Mesenchymal stem cell (in vitro differentiated cells and primary cell): ENCODE measurements at regions not wholly inside any gene's neighbourhood (a gene's known extent, or its start where the extent isn't known, plus 50 kb on each side); places are given as distances from the start of the nearest gene placed in this dataset.
A peak's percentile ranks its signal among the peaks of the same experiment; 100 is the strongest.

ENCODE experiments used
- DNase-seq: peaks from one replicate; pipeline ENCODE4 v3.0.0-alpha.2; 2013
- H2AFZ ChIP-seq: one replicate; pipeline ENCODE4 v1.6.1; 2013; ENCODE audit warnings: low read depth, mild to moderate bottlenecking, control low read depth, inconsistent platforms, low read length, moderate library complexity
- H2AK5ac ChIP-seq: 2 replicates; pipeline ENCODE4 v1.6.1; 2013; ENCODE audit warnings: low read length, moderate library complexity, mild to moderate bottlenecking, inconsistent platforms; ENCODE audit not compliant: severe bottlenecking
- H2BK120ac ChIP-seq: one replicate; pipeline ENCODE4 v1.6.1; 2013; ENCODE audit warnings: low read depth, mild to moderate bottlenecking, inconsistent platforms, low read length, moderate library complexity
- H2BK12ac ChIP-seq, 2 experiments: one replicate each; pipeline ENCODE4 v1.6.1; 2013; ENCODE audit warnings: inconsistent platforms in 2 of 2, low read length in 2 of 2, mild to moderate bottlenecking in 2 of 2, moderate library complexity in 2 of 2, control low read depth in 1 of 2
- H2BK15ac ChIP-seq: one replicate; pipeline ENCODE4 v1.6.1; 2013; ENCODE audit warnings: mild to moderate bottlenecking, low read depth, inconsistent platforms; ENCODE audit not compliant: poor library complexity, severe bottlenecking
- H2BK5ac ChIP-seq: 2 replicates; pipeline ENCODE4 v1.6.1; 2013; ENCODE audit warnings: low read depth, mild to moderate bottlenecking, low read length, control low read depth, inconsistent platforms; ENCODE audit not compliant: poor library complexity, severe bottlenecking
- H3K14ac ChIP-seq, 2 experiments: one replicate each; pipeline ENCODE4 v1.6.1; 2013; ENCODE audit warnings: inconsistent platforms in 2 of 2, low read length in 2 of 2, control low read depth in 1 of 2, mild to moderate bottlenecking in 1 of 2, moderate library complexity in 1 of 2
- H3K18ac ChIP-seq, 2 experiments: one replicate each; pipeline ENCODE4 v1.6.1; 2013; ENCODE audit warnings: inconsistent platforms in 2 of 2, low read length in 2 of 2, control low read depth in 1 of 2, low read depth in 1 of 2, mild to moderate bottlenecking in 1 of 2
- H3K23ac ChIP-seq, 2 experiments: one replicate each; pipeline ENCODE4 v1.6.1; 2013; ENCODE audit warnings: inconsistent platforms in 2 of 2, low read length in 2 of 2, mild to moderate bottlenecking in 2 of 2, moderate library complexity in 2 of 2, control low read depth in 1 of 2
- H3K27ac ChIP-seq: 2 replicates; pipeline ENCODE4 v1.5.1; 2013; ENCODE audit warnings: mild to moderate bottlenecking, moderate library complexity, low read length, control low read depth, inconsistent platforms; ENCODE audit not compliant: poor library complexity, severe bottlenecking
- H3K27me3 ChIP-seq, 2 experiments: 2 replicates each; pipeline versions ENCODE4 v1.6.1 to v1.7.0; 2013; ENCODE audit warnings: low read length in 2 of 2, mild to moderate bottlenecking in 2 of 2, moderate library complexity in 2 of 2, control low read depth in 1 of 2, inconsistent platforms in 1 of 2; ENCODE audit not compliant: control insufficient read depth in 1 of 2, insufficient read depth in 1 of 2
- H3K36me3 ChIP-seq, 2 experiments: 2 replicates each; pipeline versions ENCODE4 v1.6.1 to v1.7.0; 2013; ENCODE audit warnings: low read length in 2 of 2, control low read depth in 1 of 2, inconsistent platforms in 1 of 2, low read depth in 1 of 2, mild to moderate bottlenecking in 1 of 2; ENCODE audit not compliant: insufficient read depth in 2 of 2, control insufficient read depth in 1 of 2
- H3K4ac ChIP-seq, 2 experiments: one replicate each; pipeline ENCODE4 v1.6.1; 2013; ENCODE audit warnings: inconsistent platforms in 2 of 2, low read length in 2 of 2, mild to moderate bottlenecking in 2 of 2, moderate library complexity in 2 of 2, control low read depth in 1 of 2, low read depth in 1 of 2
- H3K4me1 ChIP-seq: 2 replicates; pipeline ENCODE4 v1.6.1; 2013; ENCODE audit warnings: low read depth, low read length, control low read depth; ENCODE audit not compliant: control insufficient read depth, insufficient read depth
- H3K4me2 ChIP-seq: 2 replicates; pipeline ENCODE4 v1.6.1; 2013; ENCODE audit warnings: low read length, mild to moderate bottlenecking, inconsistent platforms; ENCODE audit not compliant: poor library complexity, severe bottlenecking
- H3K4me3 ChIP-seq, 2 experiments: 2 replicates each; pipeline versions ENCODE4 v1.5.1 to v1.7.0; 2013; ENCODE audit warnings: low read length in 2 of 2, mild to moderate bottlenecking in 2 of 2, control low read depth in 1 of 2, low read depth in 1 of 2; ENCODE audit not compliant: insufficient read depth in 1 of 2
- H3K79me1 ChIP-seq: replicated peaks from 2 replicates; pipeline ENCODE4 v1.6.1; 2013; ENCODE audit warnings: mild to moderate bottlenecking, control low read depth, low read length, inconsistent platforms; ENCODE audit not compliant: poor library complexity, severe bottlenecking
- H3K9ac ChIP-seq: 2 replicates; pipeline ENCODE4 v1.7.0; 2013; ENCODE audit warnings: mild to moderate bottlenecking, low read length, moderate library complexity
- H3K9me3 ChIP-seq: 2 replicates; pipeline ENCODE4 v1.7.0; 2013; ENCODE audit warnings: mild to moderate bottlenecking, low read length; ENCODE audit not compliant: control insufficient read depth
- H4K8ac ChIP-seq: one replicate; pipeline ENCODE4 v1.6.1; 2013; ENCODE audit warnings: inconsistent platforms, mild to moderate bottlenecking, low read length, moderate library complexity
- H4K91ac ChIP-seq: one replicate; pipeline ENCODE4 v1.6.1; 2013; ENCODE audit warnings: mild to moderate bottlenecking, low read length, inconsistent platforms
- WGBS: methylation state at CpG from one replicate; pipeline ENCODE4 v1.1.7; 2013; ENCODE audit warnings: mixed read lengths; 5-methylcytosine and 5-hydroxymethylcytosine counted together

DNA sequence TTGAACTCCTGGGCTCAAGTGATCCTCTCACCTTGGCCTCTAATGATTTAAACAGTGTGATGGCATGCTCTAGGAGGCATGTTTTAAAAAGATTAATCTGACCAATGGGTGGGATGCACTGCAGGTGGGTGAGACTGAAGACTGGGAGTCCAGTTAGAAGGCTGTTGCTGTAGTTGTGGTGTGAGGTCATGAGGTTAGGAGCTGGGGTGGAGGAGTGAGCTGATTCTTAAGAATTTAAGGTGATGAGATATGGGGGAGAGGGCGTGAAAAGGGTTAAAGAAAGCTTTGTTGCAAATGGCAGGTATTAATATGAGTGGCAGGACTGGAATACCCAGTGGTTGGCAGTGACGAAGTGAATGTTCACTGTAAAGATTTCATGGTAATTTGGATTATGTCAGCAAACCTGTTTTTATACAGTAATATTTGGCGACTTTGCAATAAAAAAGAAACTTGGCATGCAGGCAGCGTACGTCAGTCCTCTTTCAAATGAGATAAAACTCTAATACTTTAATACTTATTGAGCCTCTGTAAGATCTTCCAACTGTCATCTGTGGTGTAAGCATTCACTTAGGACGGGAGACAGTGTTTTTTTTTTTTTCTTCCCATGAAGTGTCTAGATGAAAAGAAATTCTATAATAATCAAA, 72.8 kb upstream of the MTPN start:
- H3K23ac ChIP-seq, result no peak overlapping the region
- no peak overlapping the region for H2AK5ac ChIP-seq
- no peak overlapping the region for H3K27ac ChIP-seq

DNA sequence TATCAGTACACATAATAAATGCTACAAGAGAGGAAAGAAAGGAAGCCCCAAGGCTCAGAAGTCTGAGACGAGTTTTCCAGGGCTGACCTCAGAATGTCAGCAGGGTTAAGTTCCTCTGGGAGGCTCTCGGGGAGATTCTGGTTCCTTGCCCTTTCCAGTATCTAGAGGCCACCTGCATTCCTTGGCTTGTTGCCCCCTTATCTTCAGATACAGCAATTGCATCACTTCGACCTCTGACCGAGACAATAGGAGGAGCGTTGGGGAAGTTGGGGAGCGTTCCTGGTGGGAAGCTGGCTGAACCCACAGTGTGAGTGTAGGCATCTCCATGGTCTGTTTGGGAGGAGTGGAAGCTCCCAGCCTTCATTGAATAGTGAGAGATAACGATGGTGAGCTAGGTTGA, 72.0 kb upstream of the MTPN start:
- Histone ChIP-seq H2BK120ac (no peak overlapping the region), H3K23ac (no peak overlapping the region), H4K91ac (peak overlapping the region; percentile 1), H2BK12ac (no peak overlapping the region), H3K9me3 (peaks cover 3% of the 10 kb centered on the region), H3K4me2 (no peak overlapping the region), H3K36me3 (no peaks in the 10 kb centered on the region), H3K4ac (no peak overlapping the region), H2BK5ac (no peak overlapping the region), H3K4me3 (no peak overlapping the region), H2AFZ (no peak overlapping the region), H3K79me1 (no peaks in the 10 kb centered on the region), H4K8ac (no peak overlapping the region), H3K27me3 (no peaks in the 10 kb centered on the region), H2BK15ac (no peak overlapping the region), H3K9ac (no peak overlapping the region), H3K14ac (no peak overlapping the region), H3K18ac (no peak overlapping the region), H2AK5ac (no peak overlapping the region), H3K27ac (no peak overlapping the region), H3K4me1 (no peaks in the 10 kb centered on the region)
- 87% methylated on average over 6 of the region's 7 CpGs for WGBS
- no peak for DNase-seq

More for the DNA sequence above, 72.8 kb upstream of the MTPN start:
- no peak overlapping the region for H4K91ac ChIP-seq
- H4K8ac ChIP-seq, result no peak overlapping the region
- H3K4me3 ChIP-seq, result no peak overlapping the region
- H3K9me3 ChIP-seq, result peaks cover 3% of the 10 kb centered on the region
- H2BK12ac ChIP-seq, result no peak overlapping the region
- no peak overlapping the region for H3K18ac ChIP-seq
- no peaks in the 10 kb centered on the region for H3K27me3 ChIP-seq
- H2AFZ ChIP-seq, result no peak overlapping the region
- H2BK15ac ChIP-seq, result no peak overlapping the region
- H2BK120ac ChIP-seq, result no peak overlapping the region
- no peaks in the 10 kb centered on the region for H3K79me1 ChIP-seq
- no peak overlapping the region for H3K9ac ChIP-seq
- no peak overlapping the region for H3K4me2 ChIP-seq
- no peaks in the 10 kb centered on the region for H3K4me1 ChIP-seq
- no peak overlapping the region for H3K14ac ChIP-seq
- no peak overlapping the region for H2BK5ac ChIP-seq
- H3K4ac ChIP-seq, result no peak overlapping the region
- H3K36me3 ChIP-seq, result no peaks in the 10 kb centered on the region
- WGBS, result 76% methylated on average over 3 of the region's 6 CpGs
- DNase-seq, result no peak

DNA sequence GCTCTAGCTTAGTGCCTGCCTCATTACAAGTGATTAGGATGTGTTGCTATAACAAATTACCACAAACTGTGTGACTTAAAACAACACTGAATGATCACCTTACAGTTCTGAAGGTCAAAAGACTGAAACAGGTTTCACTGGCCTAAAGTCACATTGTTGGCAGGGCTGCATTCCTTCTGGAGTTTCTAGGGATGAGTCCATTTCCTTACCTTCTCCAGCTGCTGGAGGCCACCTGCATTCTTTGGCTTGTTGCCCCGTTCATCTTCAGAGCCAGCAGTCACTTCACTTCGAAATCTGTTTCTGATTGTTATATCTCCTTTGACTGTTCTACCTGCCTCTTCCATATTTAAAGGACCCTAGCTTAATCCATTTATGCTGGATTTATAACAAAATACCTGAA, 69.4 kb upstream of the MTPN start:
- no peak overlapping the region for H2BK12ac ChIP-seq
- H3K9ac ChIP-seq, result no peak overlapping the region
- no peak overlapping the region for H3K4me2 ChIP-seq
- no peak overlapping the region for H4K91ac ChIP-seq
- no peak overlapping the region for H3K4ac ChIP-seq
- H2BK5ac ChIP-seq, result no peak overlapping the region
- peaks cover 3% of the 10 kb centered on the region for H3K9me3 ChIP-seq
- no peaks in the 10 kb centered on the region for H3K27me3 ChIP-seq
- H2BK15ac ChIP-seq, result no peak overlapping the region
- H3K18ac ChIP-seq, result no peak overlapping the region
- DNase-seq, result no peak
- H2AK5ac ChIP-seq, result no peak overlapping the region
- H3K23ac ChIP-seq, result no peak overlapping the region
- H3K27ac ChIP-seq, result no peak overlapping the region
- H3K36me3 ChIP-seq, result no peaks in the 10 kb centered on the region
- WGBS, result 87% methylated on average over 2 of the region's 2 CpGs
- no peaks in the 10 kb centered on the region for H3K79me1 ChIP-seq
- H4K8ac ChIP-seq, result no peak overlapping the region
- H3K4me3 ChIP-seq, result no peak overlapping the region
- H2BK120ac ChIP-seq, result no peak overlapping the region
- H3K4me1 ChIP-seq, result no peaks in the 10 kb centered on the region
- no peak overlapping the region for H2AFZ ChIP-seq
- no peak overlapping the region for H3K14ac ChIP-seq

DNA sequence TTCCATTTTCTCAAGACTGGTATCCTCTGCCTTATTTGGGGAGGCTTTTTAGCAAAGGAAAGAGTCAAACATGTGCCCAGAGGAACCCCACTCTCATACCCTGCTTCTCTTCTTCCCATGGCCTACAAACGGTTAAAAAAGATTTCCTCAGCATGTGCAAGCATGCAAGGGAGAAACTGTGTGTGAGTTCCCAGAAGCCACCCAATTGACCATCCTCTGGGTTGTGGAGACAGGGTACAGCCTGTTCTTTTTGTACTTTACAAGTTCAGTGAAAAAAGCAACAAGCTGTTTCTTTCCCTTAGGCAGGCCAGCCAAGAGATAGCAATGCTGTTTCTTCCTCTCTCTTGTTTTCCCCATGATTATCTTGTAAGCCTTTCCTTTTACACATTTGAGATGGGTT, 68.8 kb upstream of the MTPN start:
- DNase-seq, result no peak

More for the DNA sequence above, 68.8 kb upstream of the MTPN start:
- Histone ChIP-seq H3K36me3 (no peaks in the 10 kb centered on the region), H3K9ac (no peak overlapping the region), H3K14ac (no peak overlapping the region), H2BK15ac (no peak overlapping the region), H4K8ac (no peak overlapping the region), H2BK120ac (no peak overlapping the region), H3K23ac (no peak overlapping the region), H3K9me3 (peaks cover 3% of the 10 kb centered on the region), H3K4ac (no peak overlapping the region), H3K18ac (no peak overlapping the region), H2AFZ (no peak overlapping the region), H3K27ac (no peak overlapping the region), H3K27me3 (no peaks in the 10 kb centered on the region), H2BK12ac (peak overlapping the region in 1 of 2 experiments; percentile 33), H2AK5ac (no peak overlapping the region), H2BK5ac (no peak overlapping the region), H4K91ac (no peak overlapping the region), H3K4me3 (no peak overlapping the region), H3K79me1 (no peaks in the 10 kb centered on the region), H3K4me1 (no peaks in the 10 kb centered on the region), H3K4me2 (no peak overlapping the region)
- 67% methylated on average over 1 of the region's 1 CpG for WGBS
